SU-DHL-6 (cell line): ENCODE measurements at regions not wholly inside any gene's neighbourhood (a gene's known extent, or its start where the extent isn't known, plus 50 kb on each side); places are given as distances from the start of the nearest gene placed in this dataset.

ENCODE experiments used
- H2AFZ ChIP-seq: fragments of 200-600 bp; sonication (generic); 2 replicates; pipeline ENCODE4 v1.6.1; 2014; ENCODE audit warnings: low read depth, mild to moderate bottlenecking, moderate library complexity, mixed read lengths, antibody characterized with exemption, low read length; ENCODE audit not compliant: severe bottlenecking
- H3F3A ChIP-seq: fragments of 200-600 bp; shearing (Covaris generic); 2 replicates; pipeline ENCODE4 v1.6.0; 2016; ENCODE audit warnings: antibody characterized with exemption, mild to moderate bottlenecking; ENCODE audit not compliant: insufficient read depth
- H3K27ac ChIP-seq: fragments of 200-600 bp; sonication (generic); 2 replicates; pipeline ENCODE4 v1.5.1; 2016; ENCODE audit warnings: low read depth, mild to moderate bottlenecking, low read length, moderate library complexity, mixed read lengths
- H3K27me3 ChIP-seq: fragments of 200-600 bp; sonication (generic), shearing (Covaris generic); 2 replicates; pipeline ENCODE4 v1.6.0; 2014; ENCODE audit warnings: mild to moderate bottlenecking, low read length
- H3K36me3 ChIP-seq: fragments of 200-600 bp; sonication (generic); 2 replicates; pipeline ENCODE4 v1.6.1; 2014; ENCODE audit warnings: mild to moderate bottlenecking, low read length, mixed read lengths
- H3K4me2 ChIP-seq: fragments of 300-600, 200-600 bp; shearing (Covaris generic), sonication (generic); 2 replicates; pipeline ENCODE4 v1.6.0; 2014; ENCODE audit warnings: low read length, low read depth, mild to moderate bottlenecking; ENCODE audit not compliant: poor library complexity, severe bottlenecking
- H3K4me3 ChIP-seq: fragments of 200-600 bp; sonication (generic); 2 replicates; pipeline ENCODE4 v1.5.1; 2014; ENCODE audit warnings: antibody characterized with exemption, low read length, mild to moderate bottlenecking, mixed read lengths; ENCODE audit not compliant: insufficient read depth, poor library complexity, severe bottlenecking
- H3K79me2 ChIP-seq: fragments of 200-600 bp; sonication (generic); 2 replicates; pipeline ENCODE4 v1.6.1; 2014; ENCODE audit warnings: mild to moderate bottlenecking, low read length, moderate library complexity; ENCODE audit not compliant: insufficient read depth
- H3K9ac ChIP-seq: fragments of 200-600 bp; sonication (generic); 2 replicates; pipeline ENCODE4 v1.7.0; 2014; ENCODE audit warnings: mild to moderate bottlenecking, low read length
- H3K9me2 ChIP-seq: fragments of 200-600 bp; sonication (generic); replicated peaks from 2 replicates; pipeline ENCODE4 v1.6.1; 2014; ENCODE audit warnings: low read length; ENCODE audit not compliant: insufficient read depth
- H3K9me3 ChIP-seq: fragments of 200-600 bp; sonication (generic); 2 replicates; pipeline ENCODE4 v1.6.1; 2014; ENCODE audit warnings: low read length, mixed read lengths; ENCODE audit not compliant: insufficient read depth
- H4K20me1 ChIP-seq: fragments of 200-600 bp; sonication (generic); 2 replicates; pipeline ENCODE4 v1.6.1; 2014; ENCODE audit warnings: low read depth, mild to moderate bottlenecking, antibody characterized with exemption, low read length, moderate library complexity, mixed read lengths
- CTCF ChIP-seq: fragments of 200-600 bp; sonication (generic); IDR thresholded peaks from one replicate; pipeline ENCODE4 v1.5.1; 2017; ENCODE audit warnings: antibody characterized with exemption, mild to moderate bottlenecking, low read length, moderate library complexity; ENCODE audit not compliant: insufficient read depth, poor library complexity, severe bottlenecking
- EZH2phosphoT487 ChIP-seq: fragments of 200-600 bp; sonication (generic), shearing (Covaris generic); conservative IDR thresholded peaks from 2 replicates; pipeline ENCODE4 v1.6.1; 2018; ENCODE audit warnings: mild to moderate bottlenecking, antibody characterized with exemption, low read length, moderate library complexity, mixed read lengths

GRCh38 chr11:80320226-80320625 is 879.4 kb upstream of the TENM4 start:
- Histone ChIP-seq H3K27ac (no peak overlapping the region), H3K4me3 (no peak overlapping the region), H3K9me3 (no peaks in the 10 kb centered on the region), H4K20me1 (no peaks in the 10 kb centered on the region), H3K27me3 (no peaks in the 10 kb centered on the region), H3K4me2 (no peak overlapping the region), H3F3A (no peaks in the 10 kb centered on the region), H3K36me3 (no peaks in the 10 kb centered on the region), H2AFZ (no peak overlapping the region), H3K9me2 (no peaks in the 10 kb centered on the region), H3K79me2 (no peaks in the 10 kb centered on the region), H3K9ac (no peak overlapping the region)
- no peak for TF ChIP-seq CTCF
- TF ChIP-seq EZH2phosphoT487 = no peak

GRCh38 chr11:80317612-80318011 is 876.8 kb upstream of the TENM4 start:
- Histone ChIP-seq H4K20me1 (no peaks in the 10 kb centered on the region), H3K36me3 (no peaks in the 10 kb centered on the region), H3F3A (no peaks in the 10 kb centered on the region), H3K4me2 (no peak overlapping the region), H3K9me3 (no peaks in the 10 kb centered on the region), H3K4me3 (no peak overlapping the region), H3K9me2 (no peaks in the 10 kb centered on the region), H3K9ac (no peak overlapping the region), H3K27me3 (no peaks in the 10 kb centered on the region), H3K79me2 (no peaks in the 10 kb centered on the region), H3K27ac (no peak overlapping the region), H2AFZ (no peak overlapping the region)
- TF ChIP-seq EZH2phosphoT487 = no peak
- TF ChIP-seq CTCF = no peak

DNA sequence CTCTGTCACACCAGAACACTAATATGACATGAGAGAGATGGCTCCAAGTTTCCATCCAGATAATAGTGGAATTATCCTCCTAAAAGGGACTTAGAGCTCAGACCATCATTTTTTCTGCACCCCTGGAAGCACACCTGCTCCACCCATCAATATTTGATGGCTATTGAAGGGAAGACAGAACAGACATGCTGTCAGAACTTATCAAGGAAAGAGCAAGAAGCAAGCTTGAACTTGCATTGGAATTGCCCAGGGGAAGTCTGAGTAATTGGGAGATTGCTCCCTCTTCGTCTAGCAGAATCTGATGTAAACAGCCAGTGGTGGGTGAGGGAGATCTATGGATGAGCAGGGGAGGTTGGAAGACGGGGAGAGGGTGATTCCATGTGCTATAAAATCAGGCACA is 874.4 kb upstream of the TENM4 start:
- Histone ChIP-seq H3K9me3 (no peaks in the 10 kb centered on the region), H3F3A (no peaks in the 10 kb centered on the region), H2AFZ (no peak overlapping the region), H3K4me2 (no peak overlapping the region), H4K20me1 (no peaks in the 10 kb centered on the region), H3K36me3 (no peaks in the 10 kb centered on the region), H3K9ac (no peak overlapping the region), H3K27ac (no peak overlapping the region), H3K4me3 (no peak overlapping the region), H3K9me2 (no peaks in the 10 kb centered on the region), H3K79me2 (no peaks in the 10 kb centered on the region), H3K27me3 (no peaks in the 10 kb centered on the region)
- TF ChIP-seq CTCF (no peak), EZH2phosphoT487 (no peak)

DNA sequence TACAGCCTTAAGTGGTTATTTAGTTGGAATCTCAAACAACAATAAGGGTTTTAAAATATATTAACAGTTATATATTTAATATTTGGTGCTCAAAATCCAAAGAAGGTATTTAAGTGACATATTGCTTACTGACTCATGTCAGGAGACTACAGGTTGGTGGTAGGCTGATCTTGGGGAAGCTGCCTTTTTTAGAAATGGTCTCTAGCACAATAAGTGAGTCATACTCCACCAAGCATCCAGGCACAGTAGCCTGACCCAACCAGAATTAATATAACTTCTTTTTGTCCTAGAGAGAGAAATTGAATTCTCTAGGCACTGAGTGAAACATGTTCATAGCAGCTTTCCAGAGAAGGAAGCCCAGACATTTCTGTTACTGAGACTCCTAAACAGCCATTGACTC is 868.5 kb upstream of the TENM4 start:
- Histone ChIP-seq H3F3A (no peaks in the 10 kb centered on the region), H3K27ac (no peak overlapping the region), H3K4me2 (no peak overlapping the region), H3K9ac (no peak overlapping the region), H3K4me3 (no peak overlapping the region), H4K20me1 (no peaks in the 10 kb centered on the region), H3K36me3 (no peaks in the 10 kb centered on the region), H3K27me3 (no peaks in the 10 kb centered on the region), H2AFZ (no peak overlapping the region), H3K79me2 (no peaks in the 10 kb centered on the region), H3K9me3 (no peaks in the 10 kb centered on the region), H3K9me2 (no peaks in the 10 kb centered on the region)
- TF ChIP-seq CTCF (no peak), EZH2phosphoT487 (no peak)
